ENCODE measurements at regions not wholly inside any gene's neighbourhood (a gene's known extent, or its start where the extent isn't known, plus 50 kb on each side); places are given as distances from the start of the nearest gene placed in this dataset.

- no peak for TF ChIP-seq CTCF (IDR thresholded peaks at IDR 0.05; ENCODE audit: low read depth, low read length, poor library complexity, severe bottlenecking)
- TF ChIP-seq EZH2phosphoT487 (IDR thresholded peaks at IDR 0.05; ENCODE audit: borderline replicate concordance, low read length): no peak
These were observed 201.6 kb downstream of the SH2D4B start for GRCh38 chr10:80739328-80739727.

Measured in DOHH2 (cell line).